Transverse colon (tissue), 4 donors: ENCODE measurements at regions not wholly inside any gene's neighbourhood (a gene's known extent, or its start where the extent isn't known, plus 50 kb on each side); places are given as distances from the start of the nearest gene placed in this dataset.

Experiments
- DNase-seq: peaks from one replicate; pipeline ENCODE4 v3.0.0-alpha.2; 2019
- H3K27ac ChIP-seq, 4 donors: fragments of 200-600 bp; sonication (generic); 2 replicates each; pipeline ENCODE4 v1.5.1; 2016 to 2018; ENCODE audit warnings: inconsistent platforms in 4 of 4
- H3K27me3 ChIP-seq: fragments of 200-600 bp; sonication (generic); 2 replicates; pipeline ENCODE4 v1.5.1; 2017; ENCODE audit warnings: inconsistent platforms
- H3K36me3 ChIP-seq, 4 donors: fragments of 200-600 bp; sonication (generic); 2 replicates each; pipeline ENCODE4 v1.5.1; 2017 to 2019; ENCODE audit warnings: inconsistent platforms in 4 of 4
- H3K4me1 ChIP-seq, 4 donors: fragments of 200-600 bp; sonication (generic); 2 replicates each; pipeline ENCODE4 v1.5.1; 2017 to 2020; ENCODE audit warnings: inconsistent platforms in 4 of 4
- H3K4me3 ChIP-seq, 4 donors: fragments of 200-600 bp; sonication (generic); 1 replicate in 1 of 4; 2 replicates in 3 of 4; pipeline versions ENCODE4 v1.5.1 to v1.6.1; 2017 to 2019; ENCODE audit warnings: inconsistent platforms in 4 of 4
- H3K9me3 ChIP-seq, 2 donors: fragments of 200-600 bp; sonication (generic); 2 replicates each; pipeline ENCODE4 v1.5.1; 2017 to 2019; ENCODE audit warnings: inconsistent platforms in 2 of 2
- CTCF ChIP-seq, 5 experiments: fragments of 200-600 bp in 3 of 5; fragments of 450-650 bp in 2 of 5; sonication (generic) in 3 of 5; IDR thresholded peaks; 1 replicate in 2 of 5; 2 replicates in 3 of 5; pipeline ENCODE4 v1.5.1; 2016 to 2017; ENCODE audit warnings: antibody characterized with exemption in 5 of 5, inconsistent platforms in 3 of 5, mild to moderate bottlenecking in 2 of 5, moderate library complexity in 1 of 5
- EP300 ChIP-seq: sonication (generic); formaldehyde crosslinking; IDR thresholded peaks from one replicate; pipeline ENCODE4 v1.6.1; 2017; ENCODE audit warnings: antibody characterized with exemption, low read depth
- POLR2A ChIP-seq: fragments of 450-650 bp; IDR thresholded peaks from one replicate; pipeline ENCODE4 v1.6.1; 2016; ENCODE audit warnings: antibody characterized with exemption, mild to moderate bottlenecking, moderate library complexity
- POLR2AphosphoS5 ChIP-seq, 3 donors: sonication (generic); formaldehyde crosslinking; IDR thresholded peaks; one replicate each; pipeline ENCODE4 v1.6.1; 2016; ENCODE audit warnings: antibody characterized with exemption in 3 of 3
- WGBS, 2 donors: methylation state at CpG; one replicate each; pipeline ENCODE4 v1.1.5; 2018; ENCODE audit warnings: low coverage in 1 of 2; 5-methylcytosine and 5-hydroxymethylcytosine counted together
- in situ Hi-C, 4 donors: fragments of 200-750 bp; cut with MboI; loops; one replicate each; pipeline versions ENCODE4 v1.15.0 to v1.15.1; 2017; ENCODE audit warnings: low sequenced_read_pairs in 3 of 4, low pct_ligation_motif_present in 1 of 4, low pct_unique_long_range_greater_than_20kb in 1 of 4
- intact Hi-C: fragments of 100-400 bp; cut with DNase I; formaldehyde crosslinking; loops from one replicate; pipeline ENCODE4 v1.15.1; 2023; ENCODE audit warnings: low total_unique reads

DNA sequence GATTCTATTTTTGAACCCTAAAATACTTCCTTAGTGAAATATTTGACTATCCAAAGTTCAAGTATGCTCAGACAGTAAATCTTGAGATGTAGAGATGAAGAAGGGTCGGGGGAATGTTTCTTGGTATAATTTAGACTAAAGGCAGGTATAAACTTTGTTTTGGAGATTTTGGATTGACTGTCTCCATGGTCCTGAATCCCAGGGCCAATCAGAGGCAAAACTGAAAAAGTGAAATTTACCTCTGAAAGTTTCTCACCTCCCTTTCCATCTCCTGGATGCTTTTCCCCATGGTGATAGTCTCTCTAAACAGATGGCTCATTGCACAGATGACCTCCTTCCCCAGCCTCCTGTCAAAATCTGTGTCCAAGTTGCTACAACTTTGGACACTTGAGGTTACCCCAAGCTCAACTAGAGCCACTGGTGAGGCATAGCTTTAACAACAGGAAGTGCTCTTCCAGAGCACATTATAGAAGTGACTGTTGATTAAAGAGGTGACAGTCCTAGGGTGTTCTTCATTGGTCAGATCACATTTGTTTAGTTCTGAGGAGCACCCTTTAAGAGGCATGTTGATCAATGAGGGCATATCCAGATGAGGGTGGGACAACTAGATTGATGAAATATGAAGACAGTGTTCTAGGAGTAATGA is 128.4 kb downstream of the AKAP11 start:
- intact Hi-C loops (no loop called here), in situ Hi-C loops (no loop called here)
- H3K9me3 ChIP-seq: no peaks in the 10 kb centered on the region
- H3K36me3 ChIP-seq: no peaks in the 10 kb centered on the region
- H3K4me1 ChIP-seq: no peaks in the 10 kb centered on the region
- H3K27ac ChIP-seq: no peak overlapping the region
- no peak for TF ChIP-seq CTCF (IDR thresholded peaks at IDR 0.05)
- no peak for TF ChIP-seq POLR2AphosphoS5 (IDR thresholded peaks at IDR 0.05)
- TF ChIP-seq POLR2A: no peak
- no peak for TF ChIP-seq EP300
- no peaks in the 10 kb centered on the region for H3K27me3 ChIP-seq
- H3K4me3 ChIP-seq: no peak overlapping the region
- 80 to 84% methylated on average over 1 of the region's 1 CpG for WGBS, 2 donors
- DNase-seq: no peak

GRCh38 chr13:42401376-42401775 is 129.4 kb downstream of the AKAP11 start:
- intact Hi-C loops: no loop called here

DNA sequence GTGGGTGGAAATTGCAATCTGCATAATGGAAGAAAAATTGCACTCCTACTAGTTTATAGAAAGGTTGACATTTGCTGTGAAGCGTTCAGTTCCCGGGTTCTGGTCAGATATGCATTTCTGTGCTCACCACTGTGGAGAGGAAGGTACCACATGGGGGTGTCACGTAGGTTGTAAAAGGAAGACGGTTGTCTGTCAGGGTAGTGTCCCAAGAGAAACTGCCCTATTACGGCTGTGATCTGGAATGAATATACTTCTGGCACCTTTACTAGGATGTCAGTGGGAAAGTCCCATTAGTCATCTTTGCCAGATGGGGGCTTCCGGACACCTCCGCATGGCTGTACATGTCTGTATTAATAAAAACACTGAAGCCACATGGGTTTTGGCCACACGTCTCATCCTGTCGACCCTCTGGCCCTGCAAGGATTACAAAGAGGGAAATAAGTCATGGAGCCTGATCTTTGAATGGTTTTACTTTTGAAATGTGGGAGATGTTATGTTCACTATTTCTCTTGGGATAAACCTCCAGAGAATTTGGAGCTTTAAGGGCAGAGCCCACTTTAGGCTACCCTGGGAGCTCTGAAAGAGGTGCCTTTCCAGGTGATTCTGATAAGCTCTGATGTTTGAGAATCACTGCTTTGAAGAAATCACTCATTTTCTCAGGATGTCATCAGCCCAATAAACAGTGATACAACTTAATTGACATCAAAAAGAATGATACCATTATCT is 133.9 kb downstream of the AKAP11 start:
- Histone ChIP-seq H3K4me1 (no peaks in the 10 kb centered on the region), H3K27ac (no peak overlapping the region), H3K27me3 (no peaks in the 10 kb centered on the region), H3K9me3 (no peaks in the 10 kb centered on the region), H3K36me3 (no peaks in the 10 kb centered on the region), H3K4me3 (no peak overlapping the region)
- DNase-seq: no peak
- in situ Hi-C loops: no loop called here
- intact Hi-C loops: no loop called here
- no peak for TF ChIP-seq EP300
- no peak for TF ChIP-seq POLR2A
- TF ChIP-seq POLR2AphosphoS5 (IDR thresholded peaks at IDR 0.05): no peak
- no peak for TF ChIP-seq CTCF (IDR thresholded peaks at IDR 0.05)
- WGBS, 2 donors: 54 to 62% methylated on average over 7 to 9 of the region's 9 CpGs

More at GRCh38 chr13:42401376-42401775, 129.4 kb downstream of the AKAP11 start:
- Histone ChIP-seq H3K36me3 (no peaks in the 10 kb centered on the region), H3K4me3 (no peak overlapping the region), H3K27ac (no peak overlapping the region), H3K9me3 (no peaks in the 10 kb centered on the region), H3K4me1 (no peaks in the 10 kb centered on the region), H3K27me3 (no peaks in the 10 kb centered on the region)
- no peak for DNase-seq
- TF ChIP-seq CTCF (IDR thresholded peaks at IDR 0.05): no peak
- TF ChIP-seq POLR2A: no peak
- 85% methylated on average over 3 of the region's 3 CpGs; no CpG with 5 or more reads in 1 of the 2 donors for WGBS, 2 donors
- in situ Hi-C loops: no loop called here

- no peaks in the 10 kb centered on the region for H3K4me1 ChIP-seq
- no peak for TF ChIP-seq CTCF (IDR thresholded peaks at IDR 0.05)
- no peak for TF ChIP-seq POLR2AphosphoS5 (IDR thresholded peaks at IDR 0.05)
- no peak for TF ChIP-seq POLR2A
- no peak for TF ChIP-seq EP300
- no peak for DNase-seq
- no peak overlapping the region for H3K4me3 ChIP-seq
- H3K27ac ChIP-seq: no peak overlapping the region
- H3K9me3 ChIP-seq: no peaks in the 10 kb centered on the region
- intact Hi-C loops: no loop called here
- in situ Hi-C loops: no loop called here
- 69 to 84% methylated on average over 3 of the region's 3 CpGs for WGBS, 2 donors
- H3K36me3 ChIP-seq: no peaks in the 10 kb centered on the region
- H3K27me3 ChIP-seq: no peaks in the 10 kb centered on the region
Observed at GRCh38 chr13:42409075-42409474, 137.1 kb downstream of the AKAP11 start.
